HG03442 (cell line): ENCODE measurements at regions not wholly inside any gene's neighbourhood (a gene's known extent, or its start where the extent isn't known, plus 50 kb on each side); places are given as distances from the start of the nearest gene placed in this dataset.

ENCODE experiments used
- ATAC-seq: cut with Tn5 transposase; IDR thresholded peaks from one replicate; pipeline ENCODE4 v1.9.1; 2021; ENCODE audit warnings: mild to moderate bottlenecking, moderate library complexity; ENCODE audit not compliant: unreplicated experiment

GRCh38 chr1:30340934-30341333, 382.5 kb downstream of the MATN1 start:
- no peak for ATAC-seq

- no peak for ATAC-seq
Observed at GRCh38 chr1:30339866-30340265, 383.5 kb downstream of the MATN1 start.

- ATAC-seq = no peak
Observed at GRCh38 chr1:30338765-30339164, 384.6 kb downstream of the MATN1 start.

- ATAC-seq = no peak
Observed at GRCh38 chr1:30337324-30337620, 386.1 kb downstream of the MATN1 start.

GRCh38 chr1:30336550-30337323, 386.6 kb downstream of the MATN1 start:
- ATAC-seq = no peak

- no peak for ATAC-seq
Observed at GRCh38 chr1:30335997-30336390, 387.4 kb downstream of the MATN1 start.

GRCh38 chr1:30335389-30335996, 387.9 kb downstream of the MATN1 start:
- no peak for ATAC-seq

GRCh38 chr1:30334767-30335166, 388.6 kb downstream of the MATN1 start:
- no peak for ATAC-seq

- ATAC-seq = no peak
Observed at GRCh38 chr1:30332116-30333094, 391.0 kb downstream of the MATN1 start.

DNA sequence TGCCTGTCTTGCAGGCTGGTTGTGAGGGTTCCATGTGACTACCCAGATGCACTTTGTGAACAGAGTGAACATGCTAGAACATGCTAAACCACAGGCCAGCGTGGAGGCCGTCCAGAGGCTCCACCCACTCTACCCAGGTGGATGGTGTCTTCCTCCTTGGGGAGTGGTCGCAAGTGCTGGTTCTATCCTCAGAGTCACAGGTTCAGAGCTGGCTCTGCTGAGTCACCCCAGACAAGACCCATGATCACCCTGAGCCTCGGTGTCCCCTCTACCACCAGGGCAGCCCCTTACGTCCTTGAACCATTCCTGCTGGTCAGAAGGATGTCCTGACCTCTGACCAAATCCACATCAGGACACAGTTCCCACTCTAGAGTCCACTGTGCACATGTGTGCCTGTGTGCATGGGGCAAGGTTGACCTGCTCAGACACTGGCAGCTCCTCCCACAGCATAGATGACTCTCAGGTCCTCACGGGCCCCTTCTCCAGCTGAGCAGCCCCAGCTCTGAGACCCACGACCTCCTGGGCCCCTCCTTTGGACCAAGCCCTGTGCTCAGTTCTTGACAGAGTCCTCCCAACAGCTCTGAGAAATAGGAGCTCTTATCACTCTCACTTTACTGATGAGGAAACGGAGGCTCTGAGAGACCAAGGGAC, 391.8 kb downstream of the MATN1 start:
- ATAC-seq = no peak

DNA sequence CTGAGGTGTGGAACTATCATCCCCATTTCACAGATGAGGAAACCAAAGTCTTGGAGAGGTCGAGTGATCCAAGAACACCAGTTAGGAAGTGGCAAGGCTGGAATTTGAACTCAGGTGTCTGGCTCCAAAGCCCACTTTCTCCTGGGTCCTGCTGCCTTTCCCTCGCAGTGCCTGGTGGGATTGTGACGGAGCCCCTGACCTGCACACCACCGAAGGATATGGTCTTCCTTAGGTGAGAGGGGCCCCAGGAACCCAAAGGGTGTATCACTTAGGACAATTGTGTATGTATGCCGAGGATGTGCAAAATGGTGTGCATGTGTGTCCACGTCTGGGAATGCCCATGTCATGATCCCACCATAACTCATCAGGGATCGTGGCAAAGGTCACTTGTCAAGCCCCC, 392.7 kb downstream of the MATN1 start:
- ATAC-seq = no peak

DNA sequence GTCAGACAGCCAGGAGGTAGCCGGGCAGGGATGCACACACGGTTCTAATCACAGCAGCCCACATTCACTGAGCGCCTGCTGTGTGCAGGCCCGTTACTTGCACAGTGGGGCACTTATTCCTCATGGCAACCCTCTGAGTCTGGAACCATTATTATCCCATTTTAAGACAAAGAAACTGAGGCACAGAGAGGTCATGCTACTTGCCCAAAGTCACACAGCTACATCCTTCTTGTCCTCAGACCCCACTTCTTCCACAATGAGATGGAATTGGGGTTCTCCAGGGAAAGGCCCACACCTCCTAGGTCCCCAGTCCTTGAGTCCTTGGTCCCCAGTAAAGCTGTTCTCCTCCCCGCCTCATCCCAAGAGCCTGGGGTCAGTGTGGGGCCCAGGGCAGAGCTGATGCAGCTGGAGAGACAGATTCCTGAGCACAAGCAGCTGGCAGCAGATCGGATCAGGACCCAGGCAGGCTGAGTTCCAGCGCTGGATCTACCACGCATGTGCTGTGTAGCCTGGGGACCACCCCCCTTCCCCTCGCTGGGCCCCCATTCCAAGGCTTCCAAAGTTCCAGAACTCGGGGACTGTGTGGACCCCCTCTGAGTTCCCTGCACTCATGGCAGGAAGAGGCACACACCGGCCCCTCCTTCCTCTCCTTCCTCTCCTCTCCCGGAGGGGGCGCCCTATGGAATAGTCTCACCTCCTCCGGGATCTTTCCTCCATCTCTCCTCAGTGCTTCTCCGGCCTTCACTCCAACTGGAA, 393.4 kb downstream of the MATN1 start:
- ATAC-seq = no peak

DNA sequence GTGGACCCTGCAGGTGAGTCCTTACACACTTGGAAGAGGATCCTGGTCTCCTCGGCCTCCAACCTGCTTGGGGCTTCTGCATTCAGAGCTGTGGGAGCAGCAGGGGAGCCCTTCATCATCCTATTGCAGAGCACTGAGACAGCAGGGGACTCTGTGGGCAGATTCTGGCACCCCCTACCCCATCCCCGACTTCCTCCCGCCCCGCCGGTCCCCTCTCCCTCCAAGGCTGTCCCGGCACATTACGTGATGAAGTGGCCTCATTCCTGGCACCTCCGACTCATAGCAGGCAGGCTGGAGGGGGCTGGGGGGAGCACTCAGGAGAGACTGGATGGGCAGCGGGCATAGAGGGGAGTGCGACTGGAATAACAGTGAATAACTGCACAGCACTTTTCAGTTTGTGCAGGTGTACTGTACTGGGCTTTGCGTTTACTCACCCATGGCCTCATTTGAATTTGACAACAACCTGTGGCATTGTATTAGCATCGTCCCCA, 394.1 kb downstream of the MATN1 start:
- ATAC-seq = no peak

DNA sequence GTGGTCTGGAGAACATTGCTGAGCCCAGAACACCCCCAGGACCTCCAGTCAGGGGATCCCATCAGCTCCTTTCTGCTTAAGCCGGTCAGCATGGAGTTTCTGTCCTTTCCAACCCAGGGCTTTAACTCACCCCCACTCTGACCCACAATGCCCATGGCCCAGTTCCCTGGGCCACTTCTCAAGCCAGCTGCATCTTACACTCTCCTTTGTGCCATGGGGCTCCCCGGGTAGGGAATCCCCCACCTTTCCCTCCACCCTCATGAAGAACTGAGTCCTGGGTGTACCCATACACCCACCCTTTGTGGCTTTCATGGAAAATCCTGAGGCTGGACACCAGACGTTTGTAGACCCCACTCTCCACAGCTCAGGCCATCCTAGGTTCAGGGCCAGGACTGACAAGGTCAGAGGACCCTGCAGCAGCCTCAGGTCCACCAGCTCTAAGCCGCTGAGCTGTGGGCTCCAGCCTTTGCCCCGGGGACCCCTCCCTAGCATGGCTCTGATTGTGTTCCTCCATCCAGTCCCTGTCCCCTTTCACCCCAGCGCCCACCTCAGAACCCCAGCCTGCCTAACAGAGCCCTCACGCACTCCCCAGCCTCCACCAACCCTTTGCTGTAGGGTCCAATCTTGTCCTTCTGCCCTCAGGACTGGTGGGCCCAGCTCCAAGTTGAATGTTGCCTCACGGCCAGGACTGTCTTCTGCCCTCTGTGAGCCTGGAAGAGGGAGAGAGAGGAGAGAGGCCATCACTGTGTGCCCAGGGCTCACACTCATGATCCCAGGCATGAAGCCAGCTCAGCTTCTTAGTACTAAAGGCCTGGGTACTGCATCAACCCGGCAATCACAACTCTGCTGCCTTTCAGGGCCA, 394.8 kb downstream of the MATN1 start:
- no peak for ATAC-seq

- ATAC-seq = no peak
Observed at GRCh38 chr1:30328100-30328370, 395.4 kb downstream of the MATN1 start.

DNA sequence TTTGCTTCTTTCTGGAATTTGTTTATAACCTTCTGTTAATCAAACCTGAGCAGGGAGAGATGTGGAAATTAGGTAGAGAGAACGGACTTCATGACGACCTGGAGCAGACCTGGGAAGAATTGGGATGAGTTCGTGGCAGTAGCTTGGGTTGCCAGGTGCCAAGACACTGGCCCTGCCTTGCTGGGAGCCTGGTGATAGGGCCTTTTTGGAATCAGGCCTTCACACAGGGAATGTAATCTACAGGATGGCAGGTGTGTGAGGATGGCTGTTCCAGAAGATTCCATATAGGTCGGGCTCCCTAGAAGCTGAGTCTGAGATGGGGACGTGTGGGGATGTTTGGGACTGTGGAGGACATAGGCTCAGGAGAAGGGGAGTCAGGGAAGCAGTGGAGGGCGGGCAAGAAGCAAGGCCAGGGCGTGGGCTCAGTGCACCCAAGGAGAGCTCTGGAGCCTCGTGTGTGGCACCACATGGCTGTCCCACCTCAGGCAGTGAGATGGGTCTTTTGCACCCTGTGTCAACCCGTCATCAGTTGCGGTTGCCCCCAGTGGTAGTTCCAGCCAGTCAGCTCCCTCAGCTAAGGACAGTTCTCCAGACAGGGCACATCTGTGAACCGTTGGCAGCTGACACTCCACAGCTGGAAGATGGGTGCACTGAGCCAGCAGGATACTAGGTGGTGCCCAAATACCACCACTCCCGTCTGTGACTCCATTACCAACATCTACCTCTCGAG, 395.9 kb downstream of the MATN1 start:
- no peak for ATAC-seq

DNA sequence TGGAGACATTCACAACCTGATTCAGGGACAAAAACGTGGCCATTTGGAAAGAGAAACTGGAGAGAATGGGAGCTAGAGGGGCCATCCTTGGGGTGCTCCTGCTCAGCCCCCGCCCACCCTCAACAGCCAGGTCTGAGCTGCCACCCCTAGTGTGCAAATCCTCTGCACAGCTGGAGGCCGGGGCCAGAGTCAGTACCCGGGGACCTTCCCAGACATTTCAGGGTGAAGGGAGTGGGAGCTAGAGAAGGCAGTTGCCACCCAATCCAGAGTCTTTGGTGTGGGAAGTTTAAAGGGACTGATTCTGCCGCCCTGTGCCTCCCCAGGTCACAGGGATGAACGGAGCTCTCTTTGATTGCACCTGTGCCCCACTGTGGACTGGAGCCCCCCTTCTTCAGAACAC, 397.4 kb downstream of the MATN1 start:
- ATAC-seq = no peak

DNA sequence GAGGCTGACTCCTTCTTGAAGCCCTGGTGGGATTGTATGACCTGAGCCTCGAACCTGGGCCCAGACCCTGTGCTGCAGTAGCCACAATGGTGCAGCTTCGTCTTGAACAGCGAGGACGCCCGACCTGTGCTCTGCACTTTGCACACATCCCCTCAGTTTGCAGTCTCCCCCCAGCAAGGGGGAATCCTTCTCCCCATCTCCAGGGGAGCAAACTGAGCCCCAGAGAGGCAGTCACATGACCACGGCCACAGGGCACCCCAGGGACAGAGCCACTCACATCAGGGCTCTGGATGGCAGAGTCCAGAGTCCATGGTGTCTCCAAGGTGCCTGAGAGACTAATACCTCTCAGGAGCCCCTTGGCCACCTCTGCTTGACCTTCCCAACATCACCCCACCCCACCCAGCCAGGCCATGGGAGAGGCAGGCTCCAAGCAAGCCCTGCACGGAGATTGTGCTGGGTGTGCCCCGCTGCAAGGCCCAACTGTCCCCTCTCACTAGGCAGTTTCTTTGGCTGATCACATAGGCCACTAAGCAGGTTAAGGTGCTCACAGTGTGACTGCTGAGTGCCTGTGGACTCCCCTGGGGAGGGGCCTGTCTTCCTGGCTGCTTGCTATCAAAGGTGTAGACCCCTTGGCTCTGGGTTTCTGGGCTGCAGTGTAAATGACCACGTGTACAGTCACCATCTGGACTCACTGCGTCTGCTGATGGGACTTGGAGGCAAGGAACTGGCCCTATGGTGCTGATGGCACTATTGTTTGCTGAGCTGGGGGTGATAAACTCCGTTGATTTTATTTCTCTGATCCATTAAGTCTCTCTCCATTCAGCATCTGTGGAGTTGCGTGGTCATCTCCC, 398.1 kb downstream of the MATN1 start:
- ATAC-seq = no peak
